Prostate gland (tissue), 2 donors: ENCODE measurements at regions not wholly inside any gene's neighbourhood (a gene's known extent, or its start where the extent isn't known, plus 50 kb on each side); places are given as distances from the start of the nearest gene placed in this dataset.

Source experiments
- DNase-seq: peaks from one replicate; pipeline ENCODE4 v3.0.0-alpha.2; 2019; ENCODE audit warnings: low spot score
- H3K27ac ChIP-seq, 2 donors: fragments of 200-600 bp; sonication (generic); 2 replicates each; pipeline ENCODE4 v1.5.1; 2017 to 2019
- H3K27me3 ChIP-seq: fragments of 200-600 bp; sonication (generic); replicated peaks from 2 replicates; pipeline ENCODE4 v1.5.1; 2019; ENCODE audit not compliant: insufficient read depth
- H3K36me3 ChIP-seq, 2 donors: fragments of 200-600 bp; sonication (generic); 1 replicate in 1 of 2; 2 replicates in 1 of 2; pipeline versions ENCODE4 v1.5.1 to v1.8.1; 2017 to 2019
- H3K4me1 ChIP-seq: fragments of 200-600 bp; sonication (generic); replicated peaks from 2 replicates; pipeline ENCODE4 v1.5.1; 2019
- H3K4me3 ChIP-seq, 2 donors: fragments of 200-600 bp; sonication (generic); 2 replicates each; pipeline ENCODE4 v1.5.1; 2017 to 2019
- H3K9me3 ChIP-seq: fragments of 200-600 bp; sonication (generic); 2 replicates; pipeline ENCODE4 v1.5.1; 2017
- POLR2A ChIP-seq: fragments of 450-650 bp; IDR thresholded peaks from one replicate; pipeline ENCODE4 v1.6.1; 2016; ENCODE audit warnings: antibody characterized with exemption, mild to moderate bottlenecking
- POLR2AphosphoS5 ChIP-seq: sonication (generic); formaldehyde crosslinking; IDR thresholded peaks from one replicate; pipeline ENCODE4 v1.6.1; 2017; ENCODE audit warnings: antibody characterized with exemption
- WGBS: methylation state at CpG from one replicate; pipeline ENCODE4 v1.1.5; 2018; 5-methylcytosine and 5-hydroxymethylcytosine counted together
- intact Hi-C: fragments of 100-400 bp; cut with DNase I; formaldehyde crosslinking; loops from one replicate; pipeline ENCODE4 v1.14.2; 2022
- TF ChIP-seq, protein P1 (sequence below), 4 experiments: fragments of 200-600 bp in 2 of 4; fragments of 450-650 bp in 2 of 4; sonication (generic) in 2 of 4; IDR thresholded peaks; 1 replicate in 3 of 4; 2 replicates in 1 of 4; pipeline ENCODE4 v1.5.1; 2016 to 2019; ENCODE audit warnings: antibody characterized with exemption in 4 of 4, mild to moderate bottlenecking in 2 of 4, moderate library complexity in 2 of 4

DNA sequence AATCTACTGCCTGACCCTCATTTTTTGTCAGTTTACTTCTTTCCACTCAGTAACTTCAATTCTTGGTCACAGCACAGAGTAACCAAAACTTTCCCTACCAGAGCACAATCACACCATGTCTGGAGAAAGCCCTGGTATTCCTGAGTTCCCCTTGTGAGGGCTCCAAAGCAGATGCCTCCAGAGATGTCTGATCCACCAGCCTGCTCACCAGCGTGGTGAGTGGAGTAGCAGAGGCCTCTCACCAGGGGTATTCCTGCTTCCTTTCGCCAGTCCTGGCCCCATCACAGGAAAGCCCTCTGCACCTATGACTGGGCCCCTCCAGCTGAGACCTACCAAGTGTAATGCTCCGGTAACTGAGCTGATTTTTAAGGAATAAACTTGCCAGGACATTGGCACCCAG, 205.4 kb upstream of the HS3ST3A1 start:
- Histone ChIP-seq H3K9me3 (no peaks in the 10 kb centered on the region), H3K27me3 (no peaks in the 10 kb centered on the region), H3K4me3 (no peak overlapping the region), H3K4me1 (no peaks in the 10 kb centered on the region), H3K27ac (no peak overlapping the region), H3K36me3 (no peaks in the 10 kb centered on the region)
- intact Hi-C loops, result no loop called here
- TF ChIP-seq POLR2AphosphoS5 (no peak), POLR2A (no peak)
- TF ChIP-seq, protein P1, sequence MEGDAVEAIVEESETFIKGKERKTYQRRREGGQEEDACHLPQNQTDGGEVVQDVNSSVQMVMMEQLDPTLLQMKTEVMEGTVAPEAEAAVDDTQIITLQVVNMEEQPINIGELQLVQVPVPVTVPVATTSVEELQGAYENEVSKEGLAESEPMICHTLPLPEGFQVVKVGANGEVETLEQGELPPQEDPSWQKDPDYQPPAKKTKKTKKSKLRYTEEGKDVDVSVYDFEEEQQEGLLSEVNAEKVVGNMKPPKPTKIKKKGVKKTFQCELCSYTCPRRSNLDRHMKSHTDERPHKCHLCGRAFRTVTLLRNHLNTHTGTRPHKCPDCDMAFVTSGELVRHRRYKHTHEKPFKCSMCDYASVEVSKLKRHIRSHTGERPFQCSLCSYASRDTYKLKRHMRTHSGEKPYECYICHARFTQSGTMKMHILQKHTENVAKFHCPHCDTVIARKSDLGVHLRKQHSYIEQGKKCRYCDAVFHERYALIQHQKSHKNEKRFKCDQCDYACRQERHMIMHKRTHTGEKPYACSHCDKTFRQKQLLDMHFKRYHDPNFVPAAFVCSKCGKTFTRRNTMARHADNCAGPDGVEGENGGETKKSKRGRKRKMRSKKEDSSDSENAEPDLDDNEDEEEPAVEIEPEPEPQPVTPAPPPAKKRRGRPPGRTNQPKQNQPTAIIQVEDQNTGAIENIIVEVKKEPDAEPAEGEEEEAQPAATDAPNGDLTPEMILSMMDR (IDR thresholded peaks at IDR 0.05), result no peak
- DNase-seq, result no peak
- WGBS, result 94% methylated on average over 3 of the region's 3 CpGs

GRCh38 chr17:13812350-13812749, 210.6 kb upstream of the HS3ST3A1 start:
- no peaks in the 10 kb centered on the region for H3K4me1 ChIP-seq
- DNase-seq, result no peak
- no peaks in the 10 kb centered on the region for H3K27me3 ChIP-seq
- H3K9me3 ChIP-seq, result no peaks in the 10 kb centered on the region
- H3K27ac ChIP-seq, result no peak overlapping the region
- H3K36me3 ChIP-seq, result no peaks in the 10 kb centered on the region
- intact Hi-C loops, result no loop called here
- WGBS, result 60% methylated on average over 2 of the region's 2 CpGs
- no peak overlapping the region for H3K4me3 ChIP-seq
- TF ChIP-seq, protein P1 (IDR thresholded peaks at IDR 0.05), result no peak
- TF ChIP-seq POLR2A, result no peak
- TF ChIP-seq POLR2AphosphoS5, result no peak

GRCh38 chr17:13813347-13814240, 211.9 kb upstream of the HS3ST3A1 start:
- Histone ChIP-seq H3K4me1 (no peaks in the 10 kb centered on the region), H3K4me3 (no peak overlapping the region), H3K36me3 (no peaks in the 10 kb centered on the region), H3K27ac (no peak overlapping the region), H3K27me3 (no peaks in the 10 kb centered on the region), H3K9me3 (no peaks in the 10 kb centered on the region)
- no peak for DNase-seq
- TF ChIP-seq POLR2A, result no peak
- TF ChIP-seq, protein P1 (IDR thresholded peaks at IDR 0.05), result no peak
- 69% methylated on average over 17 of the region's 17 CpGs for WGBS
- intact Hi-C loops, result no loop called here

GRCh38 chr17:13822700-13823099, 221.0 kb upstream of the HS3ST3A1 start:
- Histone ChIP-seq H3K27me3 (no peaks in the 10 kb centered on the region), H3K36me3 (no peaks in the 10 kb centered on the region), H3K4me1 (no peaks in the 10 kb centered on the region), H3K27ac (no peak overlapping the region), H3K9me3 (no peaks in the 10 kb centered on the region), H3K4me3 (no peak overlapping the region)
- intact Hi-C loops, result no loop called here
- TF ChIP-seq POLR2AphosphoS5 (no peak), POLR2A (no peak)
- TF ChIP-seq, protein P1 (IDR thresholded peaks at IDR 0.05), result no peak
- WGBS, result 32% methylated on average over 3 of the region's 3 CpGs
- DNase-seq, result no peak

DNA sequence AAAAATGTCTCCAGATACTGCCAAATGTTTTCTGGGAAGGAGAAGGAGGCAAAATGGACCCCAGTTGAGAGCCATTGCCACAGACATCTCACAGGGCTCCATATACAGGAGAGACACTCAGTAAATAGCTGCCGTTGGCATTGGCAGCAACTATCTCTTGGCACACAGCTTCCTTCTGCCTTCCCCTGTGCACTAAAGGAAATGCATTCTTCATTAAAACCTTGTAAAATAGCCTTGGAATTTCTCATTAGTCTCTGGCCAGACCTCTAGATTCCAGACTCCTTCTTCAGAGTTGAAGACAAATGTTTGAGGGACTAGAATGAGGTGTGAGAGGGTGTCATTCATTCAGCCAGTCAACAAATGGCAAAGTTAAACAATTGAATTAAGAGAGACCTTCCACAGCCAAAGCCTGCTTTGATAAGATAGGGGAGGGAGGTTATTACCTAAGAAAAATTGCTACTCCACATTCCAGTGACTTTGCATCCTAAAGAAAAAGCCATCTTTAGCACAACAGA, 223.9 kb upstream of the HS3ST3A1 start:
- Histone ChIP-seq H3K27me3 (no peaks in the 10 kb centered on the region), H3K9me3 (no peaks in the 10 kb centered on the region), H3K36me3 (no peaks in the 10 kb centered on the region), H3K4me1 (no peaks in the 10 kb centered on the region), H3K27ac (no peak overlapping the region), H3K4me3 (no peak overlapping the region)
- WGBS, result 35% methylated on average over 1 of the region's 1 CpG
- no peak for DNase-seq
- intact Hi-C loops, result no loop called here
- TF ChIP-seq, protein P1 (IDR thresholded peaks at IDR 0.05), result no peak
- no peak for TF ChIP-seq POLR2A
- TF ChIP-seq POLR2AphosphoS5, result no peak
